IMR-90 (cell line): ENCODE measurements at regions not wholly inside any gene's neighbourhood (a gene's known extent, or its start where the extent isn't known, plus 50 kb on each side); places are given as distances from the start of the nearest gene placed in this dataset.
A peak's percentile ranks its signal among the peaks of the same experiment; 100 is the strongest.

Experiments used
- ATAC-seq: fragments of 200-7000 bp; cut with Tn5 transposase; 2 replicates; pipeline ENCODE4 v1.9.1; 2020; ENCODE audit warnings: low read depth, mild to moderate bottlenecking, moderate library complexity
- BruUV-seq: library from RNA; stranded (reverse); fragments of 400-500 nt; replicated peaks from 2 replicates; lab custom pipeline; 2021; lab: Mats Ljungman, UMichigan
- CTCF ChIA-PET: fragments of 300-600 bp; formaldehyde crosslinking; extraction: SDS; loops from one replicate; lab custom pipeline; 2021; ENCODE audit warnings: antibody characterized with exemption; lab: Yijun Ruan, JAX
- POLR2A ChIA-PET: fragments of 300-600 bp; sonication (Branson Sonifier 250); formaldehyde crosslinking; loops from one replicate; lab custom pipeline; 2022; ENCODE audit warnings: antibody characterized with exemption; ENCODE audit not compliant: unreplicated experiment; lab: Charles Lee
- DNase-seq: peaks from one replicate; pipeline ENCODE4 v3.0.0; 2013
- H2AFZ ChIP-seq: replicated peaks from 2 replicates; pipeline ENCODE3; 2013; ENCODE audit warnings: low read length, mild to moderate bottlenecking; ENCODE audit not compliant: poor library complexity
- H2AK5ac ChIP-seq: 2 replicates; pipeline ENCODE4 v1.6.1; 2013; ENCODE audit warnings: low read depth, low read length, inconsistent platforms
- H2AK9ac ChIP-seq: replicated peaks from 2 replicates; pipeline ENCODE3; 2013; ENCODE audit warnings: mild to moderate bottlenecking, low read depth, low read length, moderate library complexity; ENCODE audit not compliant: poor library complexity
- H2BK120ac ChIP-seq: 2 replicates; pipeline ENCODE4 v1.6.1; 2013; ENCODE audit warnings: low read depth, low read length, inconsistent platforms
- H2BK15ac ChIP-seq: 3 replicates; pipeline ENCODE4 v1.6.1; 2013; ENCODE audit warnings: low read depth, low read length, inconsistent platforms
- H2BK20ac ChIP-seq: 2 replicates; pipeline ENCODE4 v1.6.1; 2013; ENCODE audit warnings: low read depth, mild to moderate bottlenecking, inconsistent platforms, low read length, moderate library complexity
- H2BK5ac ChIP-seq: 2 replicates; pipeline ENCODE4 v1.6.1; 2013; ENCODE audit warnings: mild to moderate bottlenecking, low read depth, low read length, inconsistent platforms; ENCODE audit not compliant: poor library complexity, severe bottlenecking
- H3K14ac ChIP-seq: replicated peaks from 2 replicates; pipeline ENCODE4 v1.6.1; 2013; ENCODE audit warnings: low read depth, low read length, inconsistent platforms
- H3K18ac ChIP-seq: 2 replicates; pipeline ENCODE4 v1.6.1; 2013; ENCODE audit warnings: low read depth, low read length, control low read depth
- H3K23ac ChIP-seq: 2 replicates; pipeline ENCODE4 v1.6.1; 2013; ENCODE audit warnings: low read depth, low read length, inconsistent platforms
- H3K27ac ChIP-seq: 2 replicates; pipeline ENCODE4 v1.5.1; 2013; ENCODE audit warnings: mild to moderate bottlenecking, control low read depth, low read length; ENCODE audit not compliant: insufficient read depth
- H3K27me3 ChIP-seq: 2 replicates; pipeline ENCODE4 v1.6.1; 2013; ENCODE audit warnings: low read length; ENCODE audit not compliant: control insufficient read depth, insufficient read depth
- H3K36me3 ChIP-seq: 2 replicates; pipeline ENCODE4 v1.6.1; 2013; ENCODE audit warnings: low read length, mixed read lengths; ENCODE audit not compliant: control insufficient read depth, insufficient read depth
- H3K4ac ChIP-seq: 2 replicates; pipeline ENCODE4 v1.6.1; 2013; ENCODE audit warnings: low read depth, low read length, inconsistent platforms
- H3K4me1 ChIP-seq: 2 replicates; pipeline ENCODE4 v1.6.1; 2013; ENCODE audit warnings: low read length, mixed read lengths; ENCODE audit not compliant: control insufficient read depth, insufficient read depth
- H3K4me2 ChIP-seq: 2 replicates; pipeline ENCODE4 v1.6.1; 2013; ENCODE audit warnings: low read depth, mild to moderate bottlenecking, control low read depth, low read length, moderate library complexity
- H3K4me3 ChIP-seq: 2 replicates; pipeline ENCODE4 v1.5.1; 2013; ENCODE audit warnings: low read depth, mild to moderate bottlenecking, control low read depth, low read length, moderate library complexity; ENCODE audit not compliant: insufficient read depth
- H3K56ac ChIP-seq: 2 replicates; pipeline ENCODE4 v1.6.1; 2013; ENCODE audit warnings: low read length, inconsistent platforms; ENCODE audit not compliant: insufficient read depth; ENCODE audit errors: extremely low read depth
- H3K79me1 ChIP-seq, 2 experiments: 2 replicates each; pipeline ENCODE4 v1.6.1; 2013; ENCODE audit warnings: low read length in 2 of 2, inconsistent platforms in 1 of 2, low read depth in 1 of 2
- H3K9ac ChIP-seq: 2 replicates; pipeline ENCODE4 v1.6.1; 2013; ENCODE audit warnings: low read depth, low read length, control low read depth
- H3K9me1 ChIP-seq: 2 replicates; pipeline ENCODE4 v1.6.1; 2013; ENCODE audit warnings: low read length, inconsistent platforms; ENCODE audit not compliant: insufficient read depth
- H3K9me3 ChIP-seq: 2 replicates; pipeline ENCODE4 v1.6.1; 2013; ENCODE audit warnings: low read length; ENCODE audit not compliant: control insufficient read depth, insufficient read depth
- H4K20me1 ChIP-seq: 2 replicates; pipeline ENCODE4 v1.6.1; 2013; ENCODE audit warnings: low read length, inconsistent platforms; ENCODE audit not compliant: insufficient read depth
- H4K5ac ChIP-seq: 2 replicates; pipeline ENCODE4 v1.6.1; 2013; ENCODE audit warnings: mild to moderate bottlenecking, low read depth, low read length, control low read depth
- H4K8ac ChIP-seq, 2 experiments: 2 replicates each; pipeline ENCODE4 v1.6.1; 2013; ENCODE audit warnings: low read depth in 2 of 2, low read length in 2 of 2, control low read depth in 1 of 2, inconsistent platforms in 1 of 2
- H4K91ac ChIP-seq: 2 replicates; pipeline ENCODE4 v1.6.1; 2013; ENCODE audit warnings: low read depth, low read length, inconsistent platforms; ENCODE audit not compliant: insufficient read depth
- BHLHE40 ChIP-seq: fragments of 150-350 bp; IDR thresholded peaks from 2 replicates; pipeline ENCODE4 v1.6.1; 2016; ENCODE audit warnings: mild to moderate bottlenecking, low read depth, low read length
- CEBPB ChIP-seq: IDR thresholded peaks from 2 replicates; pipeline ENCODE4 v1.6.1; 2012; ENCODE audit warnings: low read depth, low read length, improper control_type of control experiment
- CHD1 ChIP-seq: IDR thresholded peaks from 2 replicates; pipeline ENCODE4 v1.6.1; 2012; ENCODE audit warnings: low read depth, low read length, improper control_type of control experiment
- CTCF ChIP-seq: conservative IDR thresholded peaks from 2 replicates; pipeline ENCODE4 v1.5.1; 2012; ENCODE audit warnings: mild to moderate bottlenecking, low read depth, low read length, improper control_type of control experiment
- ELK1 ChIP-seq: fragments of 150-350 bp; IDR thresholded peaks from 2 replicates; pipeline ENCODE4 v1.6.1; 2016; ENCODE audit warnings: low read depth, mild to moderate bottlenecking, low read length, moderate library complexity, borderline replicate concordance
- FOS ChIP-seq: fragments of 150-350 bp; IDR thresholded peaks from 2 replicates; pipeline ENCODE4 v1.6.1; 2016; ENCODE audit warnings: low read depth, low read length
- MAFK ChIP-seq: IDR thresholded peaks from 2 replicates; pipeline ENCODE4 v1.6.1; 2012; ENCODE audit warnings: low read depth, low read length, improper control_type of control experiment
- MAZ ChIP-seq: IDR thresholded peaks from 2 replicates; pipeline ENCODE4 v1.6.1; 2012; ENCODE audit warnings: low read depth, mild to moderate bottlenecking, low read length, improper control_type of control experiment, moderate library complexity, borderline replicate concordance
- NFE2L2 ChIP-seq: fragments of 150-350 bp; IDR thresholded peaks from 2 replicates; pipeline ENCODE4 v1.6.1; 2016; ENCODE audit warnings: low read depth, mild to moderate bottlenecking, low read length
- POLR2A ChIP-seq: IDR thresholded peaks from 2 replicates; pipeline ENCODE4 v1.6.1; 2012; ENCODE audit warnings: mild to moderate bottlenecking, low read depth, low read length
- RCOR1 ChIP-seq: IDR thresholded peaks from 2 replicates; pipeline ENCODE4 v1.6.1; 2012; ENCODE audit warnings: mild to moderate bottlenecking, low read length, improper control_type of control experiment; ENCODE audit not compliant: insufficient replicate concordance
- RFX5 ChIP-seq: IDR thresholded peaks from 2 replicates; pipeline ENCODE4 v1.8.0; 2012; ENCODE audit warnings: low read depth, mild to moderate bottlenecking, low read length, moderate library complexity
- SMC3 ChIP-seq: fragments of 150-350 bp; IDR thresholded peaks from 2 replicates; pipeline ENCODE4 v1.6.1; 2016; ENCODE audit warnings: low read depth, mild to moderate bottlenecking, antibody characterized with exemption, low read length, moderate library complexity
- WGBS, 2 experiments: methylation state at CpG; one replicate each; pipeline versions ENCODE4 v1.1.5 to v1.1.7; 2013; ENCODE audit warnings: missing lambda C conversion rate in 2 of 2; ENCODE audit not compliant: insufficient read length in 1 of 2; ENCODE audit errors: extremely low coverage in 2 of 2; 5-methylcytosine and 5-hydroxymethylcytosine counted together
- dilution Hi-C: fragments of 300-500 bp; cut with HindIII; formaldehyde crosslinking; loops from one replicate; pipeline ENCODE4 v1.14.3; 2018; ENCODE audit warnings: low sequenced_read_pairs; ENCODE audit not compliant: unreplicated experiment
- in situ Hi-C: fragments of 300-500 bp; cut with MboI; formaldehyde crosslinking; loops from 3 replicates; pipeline ENCODE4 v1.14.3; 2019; ENCODE audit warnings: low sequenced_read_pairs, inconsistent platforms, mixed read lengths
- intact Hi-C: fragments of 100-400 bp; cut with micrococcal nuclease; formaldehyde crosslinking; loops from 2 replicates; pipeline ENCODE4 v1.10.0; 2022
- TF ChIP-seq, protein P1 (sequence below): fragments of 150-350 bp; IDR thresholded peaks from 2 replicates; pipeline ENCODE4 v1.6.1; 2017; ENCODE audit warnings: mild to moderate bottlenecking, antibody characterized with exemption, low read length, low read depth

GRCh38 chr3:107061466-107061865, 315.8 kb upstream of the CCDC54 start:
- Histone ChIP-seq H4K20me1 (no peaks in the 10 kb centered on the region), H3K4ac (no peak overlapping the region), H4K91ac (no peak overlapping the region), H2BK15ac (no peak overlapping the region), H4K8ac (no peak overlapping the region), H3K36me3 (no peaks in the 10 kb centered on the region), H2AFZ (no peak overlapping the region), H3K4me1 (no peaks in the 10 kb centered on the region), H3K9me1 (0 out of 2 replicates have a peak, but pooled peaks cover 2% of the 10 kb centered on the region), H3K4me2 (no peak overlapping the region), H2AK5ac (no peak overlapping the region), H3K56ac (no peak overlapping the region), H3K9ac (no peak overlapping the region), H3K27ac (no peak overlapping the region), H2BK120ac (no peak overlapping the region), H3K79me1 (no peaks in the 10 kb centered on the region), H3K4me3 (no peak overlapping the region), H3K27me3 (no peaks in the 10 kb centered on the region), H3K14ac (no peak overlapping the region), H2BK5ac (no peak overlapping the region), H3K18ac (no peak overlapping the region), H4K5ac (no peak overlapping the region), H3K23ac (no peak overlapping the region), H3K9me3 (no peaks in the 10 kb centered on the region), H2AK9ac (no peak overlapping the region), H2BK20ac (no peak overlapping the region)
- intact Hi-C loops: loop anchor here (5.0 to 10.0 kb wide), 5 partner anchors 199 to 1197 kb away; partner anchors contain the start of gene CBLB
- POLR2A ChIA-PET: no interaction called here
- in situ Hi-C loops: no loop called here
- CTCF ChIA-PET: no interaction called here
- DNase-seq (peak; percentile 10), ATAC-seq (no peak)
- no TSS peak for BruUV-seq
- WGBS, 2 experiments: no CpG with 5 or more reads among the region's 1 CpG
- no peak for TF ChIP-seq CEBPB
- TF ChIP-seq RCOR1: no peak
- TF ChIP-seq FOS: no peak
- TF ChIP-seq BHLHE40: no peak
- TF ChIP-seq NFE2L2: no peak
- TF ChIP-seq ELK1: no peak
- TF ChIP-seq, protein P1, sequence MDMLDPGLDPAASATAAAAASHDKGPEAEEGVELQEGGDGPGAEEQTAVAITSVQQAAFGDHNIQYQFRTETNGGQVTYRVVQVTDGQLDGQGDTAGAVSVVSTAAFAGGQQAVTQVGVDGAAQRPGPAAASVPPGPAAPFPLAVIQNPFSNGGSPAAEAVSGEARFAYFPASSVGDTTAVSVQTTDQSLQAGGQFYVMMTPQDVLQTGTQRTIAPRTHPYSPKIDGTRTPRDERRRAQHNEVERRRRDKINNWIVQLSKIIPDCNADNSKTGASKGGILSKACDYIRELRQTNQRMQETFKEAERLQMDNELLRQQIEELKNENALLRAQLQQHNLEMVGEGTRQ: no peak
- no peak for TF ChIP-seq MAFK
- no peak for TF ChIP-seq CTCF
- no peak for TF ChIP-seq RFX5
- TF ChIP-seq CHD1: no peak
- TF ChIP-seq SMC3: no peak
- no peak for TF ChIP-seq MAZ
- no peak for TF ChIP-seq POLR2A
- dilution Hi-C loops: no loop called here
